Pancreas (tissue), 10 donors: ENCODE measurements at regions not wholly inside any gene's neighbourhood (a gene's known extent, or its start where the extent isn't known, plus 50 kb on each side); places are given as distances from the start of the nearest gene placed in this dataset.

Experiments
- ATAC-seq, 4 donors: fragments of 200-7000 bp; cut with Tn5 transposase; one replicate each; pipeline versions ENCODE4 v1.8.0 to v1.9.1; 2020; ENCODE audit warnings: mild to moderate bottlenecking in 4 of 4, moderate library complexity in 4 of 4
- DNase-seq, 6 donors: peaks; one replicate each; pipeline ENCODE4 v3.0.0-alpha.2; 2020
- FAIRE-seq: peaks from 2 replicates; lab custom pipeline; 2012; peaks lifted over from hg19 to GRCh38; lab: Jason Lieb, UNC
- H3K27ac ChIP-seq, 4 donors: fragments of 200-600 bp; sonication (generic); 1 replicate in 3 of 4; 2 replicates in 1 of 4; pipeline versions ENCODE4 v1.5.0 to v1.8.0; 2020
- H3K27me3 ChIP-seq, 4 donors: fragments of 200-600 bp; one replicate each; pipeline ENCODE4 v1.8.0; 2021
- H3K36me3 ChIP-seq, 3 donors: fragments of 200-600 bp; sonication (generic) in 1 of 3; one replicate each; pipeline versions ENCODE4 v1.5.0 to v1.8.0; 2020 to 2021
- H3K4me1 ChIP-seq, 3 donors: fragments of 200-600 bp; one replicate each; pipeline ENCODE4 v1.8.0; 2021
- H3K4me3 ChIP-seq, 4 donors: fragments of 200-600 bp; sonication (generic) in 2 of 4; one replicate each; pipeline versions ENCODE4 v1.5.0 to v1.8.0; 2020 to 2021
- H3K9me3 ChIP-seq, 4 donors: fragments of 200-600 bp; one replicate each; pipeline ENCODE4 v1.8.0; 2021
- WGBS, 2 donors: extraction: QIAGEN DNeasy Blood & Tissue Kit; methylation state at CpG; one replicate each; pipeline ENCODE4 v1.1.7; 2013; 5-methylcytosine and 5-hydroxymethylcytosine counted together
- intact Hi-C, 3 donors: fragments of 100-400 bp; cut with DNase I; formaldehyde crosslinking; loops; one replicate each; pipeline versions ENCODE4 v1.11.1 to v1.14.2; 2022
- TF ChIP-seq, protein P1 (sequence below), 4 donors: fragments of 200-600 bp; sonication (generic) in 3 of 4; IDR thresholded peaks; one replicate each; pipeline versions ENCODE4 v1.5.0 to v1.8.0; 2021; ENCODE audit warnings: antibody characterized with exemption in 4 of 4
- donor health status: healthy with polysubstance abuse.
- donor health status: DM: no; HTN: no; CAD: no; lungs with moderate emphysema.
- donor health status: DM: no; HTN: no; CAD: no.
- donor health status: control.
- donor health status: control.
- donor health status: Bipolar disorder and iron deficiency.
- donor health status: DM: yes; HTN: yes; CAD: no.
- donor health status: DM: no; HTN: no; CAD: no.
- donor health status: DM: no; HTN: no; CAD: no.
- donor health status: DM: yes; HTN: yes; CAD: no.

DNA sequence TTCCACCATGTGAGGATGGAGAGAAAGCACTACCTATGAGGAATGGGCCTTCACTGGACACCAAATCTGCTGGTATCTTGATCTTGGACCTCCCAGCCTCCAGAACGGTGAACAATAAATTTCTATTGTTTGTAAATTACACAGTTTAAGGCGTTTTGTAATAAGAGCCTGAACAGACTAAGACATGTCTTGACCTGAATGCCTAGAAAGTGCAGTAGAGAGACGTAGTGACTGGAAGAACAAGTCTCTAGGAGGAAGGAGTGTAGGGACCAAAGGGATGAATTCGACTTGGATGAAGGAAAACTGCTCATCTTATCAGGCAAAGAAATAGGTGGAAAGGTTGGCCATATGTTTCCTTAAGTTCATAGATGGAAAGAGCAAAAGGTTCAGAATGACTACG lies 309.8 kb upstream of the RGMB start:
- no peak for DNase-seq

DNA sequence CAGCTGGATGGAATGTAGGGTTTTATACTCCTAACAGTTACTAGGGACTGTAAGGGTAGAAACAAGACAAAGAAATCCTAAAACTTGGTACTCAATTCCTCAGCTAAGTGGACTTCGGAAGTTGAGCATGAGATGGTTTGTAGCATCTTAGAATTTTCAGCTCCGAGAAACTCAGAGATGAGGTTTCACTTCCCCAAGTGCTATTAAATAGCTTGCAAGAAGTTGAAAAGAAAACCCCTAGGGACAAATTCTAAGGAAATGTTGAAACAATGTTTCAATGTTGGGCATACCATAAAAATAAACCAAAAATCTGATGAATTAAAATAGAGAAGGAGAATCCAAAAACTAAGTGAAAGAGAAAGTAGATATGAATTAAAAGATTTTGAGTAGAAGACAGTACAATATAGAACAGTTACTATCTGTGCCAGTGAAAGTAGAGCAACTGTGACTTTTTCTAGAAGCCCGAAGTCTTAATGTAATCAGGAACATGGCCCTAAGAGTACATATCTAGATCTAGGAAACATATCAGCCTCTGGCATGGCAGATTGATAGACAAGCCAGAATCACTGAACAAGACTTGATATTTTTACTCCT lies 308.6 kb upstream of the RGMB start:
- FAIRE-seq: no peak
- intact Hi-C loops: no loop called here

More for the DNA sequence above, 309.8 kb upstream of the RGMB start:
- Histone ChIP-seq H3K4me3 (no peak overlapping the region), H3K4me1 (no peaks in the 10 kb centered on the region), H3K27ac (no peak overlapping the region), H3K36me3 (no peaks in the 10 kb centered on the region), H3K9me3 (no peaks in the 10 kb centered on the region), H3K27me3 (no peaks in the 10 kb centered on the region)
- 56 to 67% methylated on average over 5 of the region's 5 CpGs for WGBS, 2 donors
- TF ChIP-seq, protein P1, sequence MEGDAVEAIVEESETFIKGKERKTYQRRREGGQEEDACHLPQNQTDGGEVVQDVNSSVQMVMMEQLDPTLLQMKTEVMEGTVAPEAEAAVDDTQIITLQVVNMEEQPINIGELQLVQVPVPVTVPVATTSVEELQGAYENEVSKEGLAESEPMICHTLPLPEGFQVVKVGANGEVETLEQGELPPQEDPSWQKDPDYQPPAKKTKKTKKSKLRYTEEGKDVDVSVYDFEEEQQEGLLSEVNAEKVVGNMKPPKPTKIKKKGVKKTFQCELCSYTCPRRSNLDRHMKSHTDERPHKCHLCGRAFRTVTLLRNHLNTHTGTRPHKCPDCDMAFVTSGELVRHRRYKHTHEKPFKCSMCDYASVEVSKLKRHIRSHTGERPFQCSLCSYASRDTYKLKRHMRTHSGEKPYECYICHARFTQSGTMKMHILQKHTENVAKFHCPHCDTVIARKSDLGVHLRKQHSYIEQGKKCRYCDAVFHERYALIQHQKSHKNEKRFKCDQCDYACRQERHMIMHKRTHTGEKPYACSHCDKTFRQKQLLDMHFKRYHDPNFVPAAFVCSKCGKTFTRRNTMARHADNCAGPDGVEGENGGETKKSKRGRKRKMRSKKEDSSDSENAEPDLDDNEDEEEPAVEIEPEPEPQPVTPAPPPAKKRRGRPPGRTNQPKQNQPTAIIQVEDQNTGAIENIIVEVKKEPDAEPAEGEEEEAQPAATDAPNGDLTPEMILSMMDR (IDR thresholded peaks at IDR 0.05): no peak
- FAIRE-seq (no peak), ATAC-seq (no peak)
- intact Hi-C loops: no loop called here

DNA sequence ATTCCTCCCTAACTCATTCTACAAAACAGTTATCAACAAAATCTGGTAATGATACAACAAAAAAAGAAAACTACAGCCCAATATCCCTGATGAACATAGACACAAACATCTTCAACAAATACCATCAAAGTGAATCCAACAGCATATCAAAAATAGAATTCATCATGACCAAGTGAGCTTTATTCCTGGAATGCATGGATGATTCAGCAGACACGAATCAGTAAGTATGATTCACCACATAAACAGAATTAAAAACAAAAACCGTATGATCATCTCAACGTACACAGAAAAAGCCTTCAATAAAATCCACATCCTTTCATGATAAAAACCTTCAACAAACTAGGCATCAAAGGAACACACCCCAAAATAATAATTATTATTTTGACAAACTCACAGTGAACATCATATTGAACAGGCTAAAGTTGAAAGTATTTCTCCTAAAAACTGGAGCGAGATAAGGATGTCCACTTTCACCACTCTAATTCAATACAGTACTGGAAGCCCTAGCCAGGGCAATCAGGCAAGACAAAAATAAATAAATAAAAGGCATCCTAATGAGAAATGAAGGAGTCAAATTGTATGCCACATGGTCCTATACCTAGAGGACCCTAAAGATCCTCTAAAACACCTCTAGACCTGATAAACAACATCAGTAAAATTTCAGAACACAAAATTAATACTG lies 305.1 kb upstream of the RGMB start:
- no peaks in the 10 kb centered on the region for H3K9me3 ChIP-seq
- no peaks in the 10 kb centered on the region for H3K27me3 ChIP-seq
- TF ChIP-seq, protein P1 (IDR thresholded peaks at IDR 0.05): no peak
- H3K27ac ChIP-seq: no peak overlapping the region
- DNase-seq (no peak), ATAC-seq (no peak), FAIRE-seq (no peak)
- H3K36me3 ChIP-seq: no peaks in the 10 kb centered on the region
- H3K4me3 ChIP-seq: no peak overlapping the region
- 60 to 71% methylated on average over 4 of the region's 4 CpGs for WGBS, 2 donors
- no peaks in the 10 kb centered on the region for H3K4me1 ChIP-seq
- intact Hi-C loops: no loop called here

More for the DNA sequence above, 308.6 kb upstream of the RGMB start:
- H3K27ac ChIP-seq: no peak overlapping the region
- H3K4me3 ChIP-seq: no peak overlapping the region
- no peaks in the 10 kb centered on the region for H3K4me1 ChIP-seq
- no peaks in the 10 kb centered on the region for H3K9me3 ChIP-seq
- H3K36me3 ChIP-seq: no peaks in the 10 kb centered on the region
- ATAC-seq (no peak), DNase-seq (no peak)
- 89 to 91% methylated on average over 3 of the region's 3 CpGs for WGBS, 2 donors
- H3K27me3 ChIP-seq: no peaks in the 10 kb centered on the region
- TF ChIP-seq, protein P1 (IDR thresholded peaks at IDR 0.05): no peak

DNA sequence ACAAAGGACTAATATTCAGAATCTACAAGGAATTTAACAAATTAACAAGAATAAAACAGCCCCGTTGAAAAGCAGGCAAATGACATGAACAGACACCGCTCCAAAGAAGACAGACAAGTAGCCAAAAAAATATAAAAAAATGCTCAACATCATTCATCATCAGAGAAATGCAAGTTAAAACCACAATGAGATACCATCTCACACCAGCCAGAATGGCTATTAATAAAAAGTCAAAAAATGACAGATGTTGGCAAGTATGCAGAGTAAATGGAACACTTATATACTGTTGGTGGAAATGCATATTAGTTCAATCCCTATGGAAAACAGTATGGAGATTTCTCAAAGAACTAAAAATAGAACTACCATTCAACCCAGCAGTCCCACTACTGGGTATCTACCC lies 302.7 kb upstream of the RGMB start:
- Histone ChIP-seq H3K4me1 (no peaks in the 10 kb centered on the region), H3K4me3 (no peak overlapping the region), H3K36me3 (no peaks in the 10 kb centered on the region), H3K27ac (no peak overlapping the region), H3K27me3 (no peaks in the 10 kb centered on the region), H3K9me3 (no peaks in the 10 kb centered on the region)
- 94% methylated on average over 2 of the region's 2 CpGs for WGBS, 2 donors
- no peak for ATAC-seq
- intact Hi-C loops: no loop called here
- no peak for DNase-seq
- TF ChIP-seq, protein P1 (IDR thresholded peaks at IDR 0.05): no peak
- no peak for FAIRE-seq

DNA sequence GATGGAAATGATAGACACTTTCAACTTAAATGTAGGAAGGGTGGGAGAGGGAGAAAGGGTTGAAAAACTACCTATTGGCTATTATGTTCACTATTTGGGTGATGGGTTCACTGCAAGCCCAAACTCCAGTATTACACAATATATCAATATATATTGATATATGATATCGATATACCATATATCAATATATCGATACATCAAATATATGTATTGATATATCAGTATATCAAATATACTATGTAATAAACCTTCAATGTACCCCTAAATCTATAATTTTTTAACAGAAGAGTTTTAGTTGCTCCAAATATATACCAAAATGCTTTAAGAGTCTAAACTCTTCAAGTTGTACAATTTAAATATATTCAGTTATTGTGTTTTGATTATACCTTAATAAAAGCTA lies 302.0 kb upstream of the RGMB start:
- intact Hi-C loops: no loop called here
- TF ChIP-seq, protein P1 (IDR thresholded peaks at IDR 0.05): no peak
- no peak overlapping the region for H3K4me3 ChIP-seq
- no peaks in the 10 kb centered on the region for H3K4me1 ChIP-seq
- WGBS, 2 donors: 96 to 99% methylated on average over 2 of the region's 2 CpGs
- no peaks in the 10 kb centered on the region for H3K27me3 ChIP-seq
- H3K36me3 ChIP-seq: no peaks in the 10 kb centered on the region
- H3K9me3 ChIP-seq: no peaks in the 10 kb centered on the region
- ATAC-seq (no peak), FAIRE-seq (no peak), DNase-seq (no peak)
- H3K27ac ChIP-seq: no peak overlapping the region
